Inflammatory macrophage (primary cell): ENCODE measurements at regions not wholly inside any gene's neighbourhood (a gene's known extent, or its start where the extent isn't known, plus 50 kb on each side); places are given as distances from the start of the nearest gene placed in this dataset.

ENCODE experiments used
- DNase-seq, 2 donors: peaks; one replicate each; pipeline ENCODE4 v3.0.0-alpha.2; 2020 to 2022

DNA sequence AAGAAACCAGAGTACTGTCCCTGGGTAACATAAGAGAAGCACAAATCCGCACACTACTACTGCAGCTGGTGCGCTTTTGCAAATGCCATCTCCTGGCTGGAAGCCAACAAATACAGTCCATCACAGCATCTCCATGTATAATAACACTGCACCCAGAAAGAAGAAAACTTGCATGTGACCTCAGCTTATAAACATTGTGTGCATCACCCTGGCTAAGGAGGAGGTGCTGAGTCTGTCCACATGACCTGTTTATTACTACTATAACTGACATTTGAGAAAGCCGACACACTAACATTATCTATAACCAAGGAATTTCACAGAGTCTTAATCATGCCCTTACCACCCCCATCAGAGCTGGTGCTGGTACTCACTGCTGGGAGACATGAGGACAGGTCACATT lies 516.8 kb downstream of the CFAP47 start:
- no peak for DNase-seq

DNA sequence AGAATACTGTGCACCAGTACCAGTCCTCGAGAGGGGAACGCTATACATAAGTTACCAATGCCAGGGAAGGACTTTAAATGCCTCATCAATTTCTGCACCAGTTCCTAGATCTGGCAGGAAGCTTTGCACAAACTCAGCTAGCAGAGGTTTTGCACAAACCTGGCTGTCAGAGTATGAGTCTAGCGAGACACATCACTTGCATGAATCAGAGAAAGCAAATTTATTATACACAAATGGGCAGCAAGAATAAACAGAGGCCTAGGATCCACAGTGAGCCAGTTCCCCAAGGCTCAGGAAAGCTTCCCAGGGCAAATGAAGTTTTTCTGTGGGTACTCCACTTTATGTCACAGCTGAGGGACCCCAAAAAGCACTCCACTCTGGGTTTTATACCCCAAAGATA lies 523.5 kb downstream of the CFAP47 start:
- DNase-seq: no peak

DNA sequence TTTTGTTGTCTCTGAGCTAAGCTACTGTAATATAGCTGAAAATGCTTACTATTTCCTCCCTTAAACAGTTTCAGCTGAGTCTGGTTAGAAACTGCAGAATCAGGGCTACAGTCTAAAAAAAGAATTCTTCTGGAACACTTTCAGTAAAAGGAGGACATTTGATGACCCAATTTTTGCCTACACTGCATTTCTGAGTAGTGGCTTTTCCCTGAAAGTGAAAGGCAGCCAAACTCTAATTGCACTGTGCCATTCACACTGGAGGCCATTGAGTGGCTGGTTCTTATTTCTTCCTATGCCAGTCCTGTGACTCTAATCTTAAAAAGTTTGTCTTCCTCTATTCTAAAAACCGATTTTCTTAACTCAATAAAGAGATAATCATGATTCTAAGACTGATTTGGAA lies 526.0 kb downstream of the CFAP47 start:
- no peak for DNase-seq

DNA sequence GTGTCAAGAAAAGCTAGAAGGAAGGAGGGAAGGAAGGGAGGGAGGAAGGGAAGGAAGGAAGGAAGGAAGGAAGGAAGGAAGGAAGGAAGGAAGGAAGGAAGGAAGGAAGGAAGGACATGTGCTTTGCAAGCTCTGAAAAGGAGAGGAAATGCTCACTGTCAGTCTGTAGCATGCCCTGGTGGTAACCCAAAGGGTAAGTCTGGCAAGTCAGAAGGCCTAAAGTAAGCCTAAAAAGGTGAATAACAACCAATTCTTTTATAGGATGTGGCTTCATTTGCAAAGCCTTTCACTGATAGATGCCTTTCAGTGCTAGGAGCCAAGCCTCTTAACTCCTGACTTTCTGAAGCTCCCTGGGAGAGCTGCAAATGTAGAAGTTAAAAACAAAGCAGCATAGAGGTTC lies 542.6 kb downstream of the CFAP47 start:
- no peak for DNase-seq

DNA sequence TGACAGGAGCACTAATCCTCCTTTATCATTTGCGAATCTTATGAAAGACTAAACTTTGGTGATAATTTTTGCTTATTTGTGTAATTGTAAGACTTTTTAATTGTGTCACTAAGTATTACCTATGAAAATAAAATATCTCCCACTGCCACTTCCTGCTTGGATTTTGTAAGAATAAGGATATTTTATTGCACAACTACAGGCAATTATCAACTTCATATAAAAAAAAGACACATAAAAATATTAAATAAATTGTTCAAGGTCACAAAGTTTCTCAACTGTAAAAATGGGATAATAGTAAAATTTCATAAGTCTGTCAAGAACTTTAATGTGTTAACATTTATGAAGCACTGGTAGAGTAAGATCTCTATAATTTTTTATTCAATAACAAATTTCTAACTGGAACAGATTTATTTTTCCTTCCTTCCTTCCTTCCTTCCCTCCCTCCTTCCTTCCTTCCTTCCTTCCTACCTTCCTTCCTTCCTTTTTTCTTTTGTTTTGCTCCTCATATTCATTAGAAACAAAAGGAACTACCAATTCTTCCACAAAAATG lies 527.6 kb upstream of the FAM47C start:
- no peak for DNase-seq

GRCh38 chrX:36501169-36501702 lies 506.9 kb upstream of the FAM47C start:
- no peak for DNase-seq

GRCh38 chrX:36504625-36505024 lies 503.5 kb upstream of the FAM47C start:
- no peak for DNase-seq

GRCh38 chrX:36508042-36508441 lies 500.1 kb upstream of the FAM47C start:
- no peak for DNase-seq

- no peak for DNase-seq
Observed at GRCh38 chrX:36510736-36511135, 497.4 kb upstream of the FAM47C start.

DNA sequence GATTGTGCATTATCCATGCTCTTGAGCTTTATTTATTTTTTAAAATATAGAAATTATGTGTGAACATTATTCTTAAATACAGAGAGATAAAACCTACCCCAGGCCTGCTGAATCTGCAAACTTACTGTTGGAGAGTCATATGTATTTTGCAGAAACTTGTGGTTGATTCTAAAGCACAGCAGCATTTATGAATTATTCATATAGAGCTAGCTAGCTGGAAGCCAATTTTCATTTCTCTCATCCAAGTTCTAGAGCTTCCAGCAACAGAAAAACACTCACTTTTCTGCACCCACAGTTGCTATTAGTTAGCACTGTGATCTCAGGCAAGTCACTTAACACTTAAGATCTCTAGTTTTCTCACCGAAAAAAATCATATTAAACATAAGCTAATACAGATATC lies 479.5 kb upstream of the FAM47C start:
- DNase-seq: no peak

GRCh38 chrX:36534900-36535299 lies 473.3 kb upstream of the FAM47C start:
- DNase-seq: no peak

DNA sequence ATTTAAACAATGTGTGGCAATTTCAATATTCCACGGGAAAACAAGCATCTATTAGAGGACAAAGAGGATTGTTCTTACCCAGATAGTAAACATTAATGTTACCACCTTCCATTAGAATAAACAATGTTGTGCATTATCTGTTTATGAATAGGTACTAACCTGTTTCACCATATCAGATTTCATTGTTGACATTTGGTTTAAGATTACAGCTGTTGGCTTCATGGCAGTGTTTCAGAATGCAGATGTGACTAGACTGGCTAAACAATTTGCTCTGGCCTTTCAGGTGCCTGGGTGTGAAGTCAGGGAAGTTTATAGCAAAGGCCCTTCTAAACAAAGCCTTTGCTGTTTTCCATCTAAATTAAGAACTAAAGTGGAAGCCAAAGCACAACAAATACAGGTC lies 464.7 kb upstream of the FAM47C start:
- DNase-seq: no peak

GRCh38 chrX:36562986-36563385 lies 445.2 kb upstream of the FAM47C start:
- no peak for DNase-seq

- DNase-seq: no peak
Observed at GRCh38 chrX:36568946-36569345, 439.2 kb upstream of the FAM47C start.

DNA sequence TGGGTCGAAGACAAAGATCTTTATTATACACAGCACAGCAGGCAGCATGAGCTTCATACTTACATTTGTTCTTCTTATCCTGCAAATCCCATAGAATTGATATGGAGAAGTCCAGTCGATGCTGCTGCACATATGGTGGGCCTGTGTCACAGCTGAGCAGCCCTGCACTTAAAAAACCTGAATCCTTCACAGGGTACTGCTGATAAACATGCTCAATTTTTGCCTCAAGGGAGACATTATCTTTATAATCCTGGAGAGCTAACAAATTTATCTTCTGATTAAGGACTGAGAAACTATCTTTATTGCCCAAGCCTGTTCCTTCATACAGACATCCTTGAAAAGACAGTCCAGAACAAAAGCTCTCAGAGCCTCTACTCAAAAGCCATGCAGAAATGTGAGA lies 434.4 kb upstream of the FAM47C start:
- DNase-seq: no peak

- no peak for DNase-seq
Observed at GRCh38 chrX:36575670-36576069, 432.5 kb upstream of the FAM47C start.

DNA sequence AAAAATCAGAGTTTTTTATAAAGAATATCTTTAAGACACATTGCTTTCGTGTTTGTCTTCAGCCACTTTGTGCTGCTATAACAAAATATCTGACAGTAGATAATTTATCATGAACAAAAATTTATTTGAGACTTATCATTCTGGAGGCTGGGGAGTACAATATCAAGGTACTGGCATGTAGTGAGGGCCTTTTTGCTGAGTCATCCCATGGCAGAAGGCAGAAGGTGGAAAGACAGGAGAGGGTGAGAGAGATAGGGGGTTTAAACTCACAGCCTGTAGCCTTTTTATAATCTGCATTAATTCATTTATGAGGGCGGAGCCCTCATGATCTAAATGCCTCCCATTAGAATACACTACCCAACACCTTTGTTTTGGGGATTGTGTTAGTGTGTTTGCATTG lies 431.2 kb upstream of the FAM47C start:
- DNase-seq: no peak

GRCh38 chrX:36581030-36581429 lies 427.1 kb upstream of the FAM47C start:
- no peak for DNase-seq

GRCh38 chrX:36583674-36584073 lies 424.5 kb upstream of the FAM47C start:
- no peak for DNase-seq

DNA sequence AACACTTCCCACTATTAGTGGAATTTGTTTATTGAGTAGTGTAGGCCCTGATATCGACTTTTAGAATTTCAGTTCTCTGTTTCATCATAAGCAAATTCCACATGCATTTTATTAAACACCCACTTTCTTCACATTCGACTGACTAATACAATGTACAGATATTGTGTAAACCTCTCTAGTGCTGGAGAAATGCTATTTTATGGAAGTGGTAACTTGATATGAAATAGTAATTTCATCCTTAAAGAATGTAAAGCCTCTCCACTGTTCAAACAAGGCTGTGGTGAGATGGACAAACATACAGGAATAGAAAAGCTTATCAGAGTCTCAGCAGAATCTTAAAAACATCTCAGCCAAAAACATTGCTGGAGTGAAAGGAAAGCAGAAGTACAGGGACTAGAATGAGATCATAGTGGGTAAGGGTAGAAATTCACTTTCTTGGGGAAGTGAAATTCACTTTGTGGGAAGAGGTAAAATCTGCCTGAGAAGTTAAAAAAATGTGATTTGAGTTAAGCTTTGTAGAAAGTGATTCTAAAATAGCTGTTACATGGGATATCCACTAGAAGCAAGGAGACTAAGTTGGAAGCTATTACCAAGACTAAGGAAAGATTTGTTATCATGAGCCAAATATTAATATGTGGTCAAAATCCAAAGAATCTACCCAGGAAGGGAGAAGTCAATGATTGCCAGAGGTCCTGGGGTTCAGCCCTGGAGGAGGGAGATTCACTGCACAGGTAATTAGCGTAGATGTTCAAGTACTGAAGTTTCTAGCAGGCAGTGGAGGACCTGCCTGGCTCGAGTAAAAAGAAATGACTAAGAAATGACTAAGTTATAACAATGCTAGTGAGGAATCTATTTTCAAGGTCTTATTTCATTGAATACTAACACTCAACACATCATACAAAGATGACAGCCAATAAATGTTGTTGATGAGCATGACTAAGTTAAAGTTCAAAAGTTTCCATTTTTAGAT lies 398.3 kb upstream of the FAM47C start:
- DNase-seq: no peak

GRCh38 chrX:36626898-36627297 lies 381.3 kb upstream of the FAM47C start:
- no peak for DNase-seq

- no peak for DNase-seq
Observed at GRCh38 chrX:36640232-36640631, 367.9 kb upstream of the FAM47C start.

GRCh38 chrX:36642052-36642451 lies 366.1 kb upstream of the FAM47C start:
- no peak for DNase-seq

- DNase-seq: no peak
Observed at GRCh38 chrX:36650622-36651021, 357.5 kb upstream of the FAM47C start.
